ENCODE measurements at regions not wholly inside any gene's neighbourhood (a gene's known extent, or its start where the extent isn't known, plus 50 kb on each side); places are given as distances from the start of the nearest gene placed in this dataset.
"Not testable (repeated sequence)": the region's sequence is repeated elsewhere in the genome, so short reads cannot be mapped to it uniquely, and the experiment has no call there.

- H3K27me3 Mint-ChIP-seq, H3K27ac Mint-ChIP-seq, CTCF ChIA-PET, H3K4me3 Mint-ChIP-seq, DNase-seq: not testable (repeated sequence)
- peaks cover 26% of the 10 kb centered on the region for H3K36me3 Mint-ChIP-seq
- H3K9me3 Mint-ChIP-seq = peaks cover 14% of the 10 kb centered on the region
- H3K4me1 Mint-ChIP-seq = peaks cover 11% of the 10 kb centered on the region
These were observed 58.6 kb upstream of the CSNK1E start for GRCh38 chr22:38375784-38376183.

GRCh38 chr22:38375005-38375404 is 57.8 kb upstream of the CSNK1E start:
- DNase-seq, H3K27ac Mint-ChIP-seq, CTCF ChIA-PET, H3K4me3 Mint-ChIP-seq, H3K27me3 Mint-ChIP-seq: not testable (repeated sequence)
- H3K4me1 Mint-ChIP-seq = peaks cover 11% of the 10 kb centered on the region
- H3K36me3 Mint-ChIP-seq = peaks cover 26% of the 10 kb centered on the region
- H3K9me3 Mint-ChIP-seq = peaks cover 14% of the 10 kb centered on the region

- H3K27ac Mint-ChIP-seq = peak overlapping the region; percentile 35
- CTCF ChIA-PET, DNase-seq, H3K4me3 Mint-ChIP-seq, H3K27me3 Mint-ChIP-seq: not testable (repeated sequence)
- H3K9me3 Mint-ChIP-seq = peaks cover 14% of the 10 kb centered on the region
- H3K36me3 Mint-ChIP-seq = peaks cover 22% of the 10 kb centered on the region
- peaks cover 13% of the 10 kb centered on the region for H3K4me1 Mint-ChIP-seq
These were observed 57.2 kb upstream of the CSNK1E start for GRCh38 chr22:38374433-38374831.

- peak; percentile 38 for DNase-seq
- H3K4me3 Mint-ChIP-seq, H3K27me3 Mint-ChIP-seq, CTCF ChIA-PET: not testable (repeated sequence)
- Mint-ChIP-seq H3K4me1 (peaks cover 13% of the 10 kb centered on the region), H3K27ac (peak overlapping the region; percentile 77), H3K36me3 (peaks cover 22% of the 10 kb centered on the region), H3K9me3 (peaks cover 14% of the 10 kb centered on the region)
These were observed 56.7 kb upstream of the CSNK1E start for GRCh38 chr22:38373783-38374432.

- H3K4me1 Mint-ChIP-seq = peaks cover 13% of the 10 kb centered on the region
- H3K27ac Mint-ChIP-seq, DNase-seq, H3K27me3 Mint-ChIP-seq, H3K4me3 Mint-ChIP-seq, CTCF ChIA-PET: not testable (repeated sequence)
- peaks cover 14% of the 10 kb centered on the region for H3K9me3 Mint-ChIP-seq
- peaks cover 19% of the 10 kb centered on the region for H3K36me3 Mint-ChIP-seq
These were observed 55.4 kb upstream of the CSNK1E start for GRCh38 chr22:38372665-38373064.

- DNase-seq, CTCF ChIA-PET, H3K4me3 Mint-ChIP-seq, H3K27ac Mint-ChIP-seq, H3K27me3 Mint-ChIP-seq: not testable (repeated sequence)
- Mint-ChIP-seq H3K36me3 (peaks cover 21% of the 10 kb centered on the region), H3K4me1 (peaks cover 13% of the 10 kb centered on the region), H3K9me3 (peaks cover 16% of the 10 kb centered on the region)
These were observed 53.3 kb upstream of the CSNK1E start for GRCh38 chr22:38370490-38370889.

GRCh38 chr22:38369132-38369531 is 51.9 kb upstream of the CSNK1E start:
- H3K4me3 Mint-ChIP-seq, H3K4me1 Mint-ChIP-seq, H3K27me3 Mint-ChIP-seq, CTCF ChIA-PET, H3K27ac Mint-ChIP-seq, DNase-seq: not testable (repeated sequence)
- peaks cover 20% of the 10 kb centered on the region for H3K36me3 Mint-ChIP-seq
- peaks cover 16% of the 10 kb centered on the region for H3K9me3 Mint-ChIP-seq
